Muscle layer of duodenum (tissue), 2 donors: ENCODE measurements at regions not wholly inside any gene's neighbourhood (a gene's known extent, or its start where the extent isn't known, plus 50 kb on each side); places are given as distances from the start of the nearest gene placed in this dataset.

ENCODE experiments used
- H3K27ac ChIP-seq: one replicate; pipeline ENCODE4 v1.7.0; 2013; ENCODE audit warnings: mild to moderate bottlenecking, low read length
- H3K27me3 ChIP-seq: one replicate; pipeline ENCODE4 v1.7.0; 2013; ENCODE audit warnings: low read depth, mild to moderate bottlenecking, control low read depth, low read length
- H3K36me3 ChIP-seq, 2 donors: one replicate each; pipeline ENCODE4 v1.7.0; 2013; ENCODE audit warnings: low read length in 2 of 2, control low read depth in 1 of 2, mild to moderate bottlenecking in 1 of 2; ENCODE audit not compliant: insufficient read depth in 2 of 2, control insufficient read depth in 1 of 2
- H3K4me1 ChIP-seq, 2 donors: one replicate each; pipeline ENCODE4 v1.7.0; 2013; ENCODE audit warnings: low read length in 2 of 2, mild to moderate bottlenecking in 2 of 2, control low read depth in 1 of 2, moderate library complexity in 1 of 2; ENCODE audit not compliant: insufficient read depth in 2 of 2, control insufficient read depth in 1 of 2
- H3K4me3 ChIP-seq, 2 donors: one replicate each; pipeline ENCODE4 v1.7.0; 2013; ENCODE audit warnings: low read length in 2 of 2, low read depth in 1 of 2, mild to moderate bottlenecking in 1 of 2
- H3K9me3 ChIP-seq, 2 donors: one replicate each; pipeline ENCODE4 v1.7.0; 2013; ENCODE audit warnings: low read length in 2 of 2, control low read depth in 1 of 2, mild to moderate bottlenecking in 1 of 2; ENCODE audit not compliant: control insufficient read depth in 1 of 2
- donor health status: healthy.

DNA sequence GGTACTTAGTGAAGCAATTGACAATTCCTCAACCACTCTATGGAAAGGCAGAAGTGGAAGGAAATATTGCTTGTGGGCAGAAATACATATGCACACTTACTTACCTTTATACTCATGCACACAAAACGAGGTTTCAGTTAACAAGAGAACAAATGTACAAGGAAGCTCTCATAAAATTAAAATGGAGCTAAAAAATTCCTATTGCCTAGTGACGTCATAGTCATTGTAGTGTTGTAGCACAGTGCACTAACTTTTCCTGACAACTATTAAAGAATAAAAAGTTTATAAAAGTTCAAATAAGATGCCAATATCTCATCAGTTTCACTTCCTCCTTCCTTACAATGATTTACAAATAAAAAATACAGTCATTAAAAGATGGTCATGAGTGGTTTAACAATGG lies 1161.9 kb upstream of the NRXN1 start:
- no peak overlapping the region for H3K4me3 ChIP-seq
- H3K4me1 ChIP-seq, result no peaks in the 10 kb centered on the region
- H3K27me3 ChIP-seq, result no peaks in the 10 kb centered on the region
- H3K9me3 ChIP-seq, result no peaks in the 10 kb centered on the region
- no peak overlapping the region for H3K27ac ChIP-seq
- no peaks in the 10 kb centered on the region for H3K36me3 ChIP-seq

GRCh38 chr2:52192656-52193055 lies 1160.7 kb upstream of the NRXN1 start:
- H3K9me3 ChIP-seq, result no peaks in the 10 kb centered on the region
- no peak overlapping the region for H3K27ac ChIP-seq
- no peak overlapping the region for H3K4me3 ChIP-seq
- no peaks in the 10 kb centered on the region for H3K4me1 ChIP-seq
- H3K36me3 ChIP-seq, result no peaks in the 10 kb centered on the region
- no peaks in the 10 kb centered on the region for H3K27me3 ChIP-seq

GRCh38 chr2:52181080-52181479 lies 1149.1 kb upstream of the NRXN1 start:
- Histone ChIP-seq H3K27ac (no peak overlapping the region), H3K4me1 (no peaks in the 10 kb centered on the region), H3K36me3 (no peaks in the 10 kb centered on the region), H3K4me3 (no peak overlapping the region), H3K27me3 (no peaks in the 10 kb centered on the region), H3K9me3 (no peaks in the 10 kb centered on the region)

- no peaks in the 10 kb centered on the region for H3K4me1 ChIP-seq
- no peak overlapping the region for H3K27ac ChIP-seq
- no peaks in the 10 kb centered on the region for H3K36me3 ChIP-seq
- no peaks in the 10 kb centered on the region for H3K9me3 ChIP-seq
- H3K4me3 ChIP-seq, result no peak overlapping the region
- no peaks in the 10 kb centered on the region for H3K27me3 ChIP-seq
Observed at GRCh38 chr2:52178845-52179244, 1146.9 kb upstream of the NRXN1 start.

GRCh38 chr2:52145005-52145404 lies 1113.1 kb upstream of the NRXN1 start:
- Histone ChIP-seq H3K27me3 (no peaks in the 10 kb centered on the region), H3K4me3 (no peak overlapping the region), H3K27ac (no peak overlapping the region), H3K9me3 (no peaks in the 10 kb centered on the region), H3K4me1 (no peaks in the 10 kb centered on the region), H3K36me3 (no peaks in the 10 kb centered on the region)

GRCh38 chr2:52144590-52144989 lies 1112.7 kb upstream of the NRXN1 start:
- Histone ChIP-seq H3K27me3 (no peaks in the 10 kb centered on the region), H3K4me1 (no peaks in the 10 kb centered on the region), H3K27ac (no peak overlapping the region), H3K4me3 (no peak overlapping the region), H3K9me3 (no peaks in the 10 kb centered on the region), H3K36me3 (no peaks in the 10 kb centered on the region)

GRCh38 chr2:52141076-52141475 lies 1109.1 kb upstream of the NRXN1 start:
- Histone ChIP-seq H3K27ac (no peak overlapping the region), H3K27me3 (no peaks in the 10 kb centered on the region), H3K4me1 (no peaks in the 10 kb centered on the region), H3K36me3 (no peaks in the 10 kb centered on the region), H3K4me3 (no peak overlapping the region), H3K9me3 (no peaks in the 10 kb centered on the region)

DNA sequence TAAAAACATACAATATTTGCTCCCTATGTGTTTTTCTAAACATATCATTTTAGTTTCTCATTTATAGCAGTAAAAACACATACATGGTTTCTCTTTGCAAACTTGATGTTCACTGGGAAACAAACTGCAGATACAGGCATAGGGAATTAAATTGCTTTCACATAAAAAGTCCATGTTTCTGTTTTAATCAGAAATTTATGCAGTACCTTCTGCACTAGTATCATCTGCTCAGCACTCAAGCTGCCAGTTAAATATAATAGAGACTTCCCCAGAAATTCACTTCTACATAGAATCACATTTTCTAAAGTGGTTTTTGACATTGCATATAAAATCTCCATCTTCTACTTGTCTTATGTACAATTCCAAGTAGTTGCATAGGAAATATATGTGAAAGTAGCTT lies 1107.3 kb upstream of the NRXN1 start:
- Histone ChIP-seq H3K9me3 (no peaks in the 10 kb centered on the region), H3K4me3 (no peak overlapping the region), H3K27me3 (no peaks in the 10 kb centered on the region), H3K27ac (no peak overlapping the region), H3K36me3 (no peaks in the 10 kb centered on the region), H3K4me1 (no peaks in the 10 kb centered on the region)

- H3K27me3 ChIP-seq, result no peaks in the 10 kb centered on the region
- H3K27ac ChIP-seq, result no peak overlapping the region
- no peaks in the 10 kb centered on the region for H3K4me1 ChIP-seq
- no peaks in the 10 kb centered on the region for H3K36me3 ChIP-seq
- H3K9me3 ChIP-seq, result no peaks in the 10 kb centered on the region
- H3K4me3 ChIP-seq, result no peak overlapping the region
Observed at GRCh38 chr2:52135235-52135634, 1103.3 kb upstream of the NRXN1 start.

DNA sequence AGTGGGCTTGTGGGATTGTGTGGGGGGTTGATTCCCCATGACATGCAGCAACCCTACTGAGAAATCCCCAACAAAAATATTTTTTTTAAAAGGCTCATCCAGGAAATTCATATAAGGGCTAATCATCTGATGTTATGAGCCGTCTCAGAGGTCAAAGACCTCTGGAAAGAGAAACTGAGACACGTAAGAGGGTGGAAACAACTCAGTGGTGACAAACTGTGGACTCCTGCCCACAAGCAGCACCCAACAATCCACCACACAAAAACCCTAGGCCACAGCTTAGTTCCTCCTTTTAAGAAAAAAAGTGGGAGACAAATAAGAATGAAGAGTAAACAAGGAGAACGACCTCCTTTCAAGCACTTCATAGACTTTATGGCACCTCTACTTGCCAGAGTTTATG lies 1096.1 kb upstream of the NRXN1 start:
- H3K36me3 ChIP-seq, result no peaks in the 10 kb centered on the region
- no peak overlapping the region for H3K4me3 ChIP-seq
- H3K27me3 ChIP-seq, result no peaks in the 10 kb centered on the region
- H3K4me1 ChIP-seq, result no peaks in the 10 kb centered on the region
- H3K27ac ChIP-seq, result no peak overlapping the region
- H3K9me3 ChIP-seq, result no peaks in the 10 kb centered on the region

DNA sequence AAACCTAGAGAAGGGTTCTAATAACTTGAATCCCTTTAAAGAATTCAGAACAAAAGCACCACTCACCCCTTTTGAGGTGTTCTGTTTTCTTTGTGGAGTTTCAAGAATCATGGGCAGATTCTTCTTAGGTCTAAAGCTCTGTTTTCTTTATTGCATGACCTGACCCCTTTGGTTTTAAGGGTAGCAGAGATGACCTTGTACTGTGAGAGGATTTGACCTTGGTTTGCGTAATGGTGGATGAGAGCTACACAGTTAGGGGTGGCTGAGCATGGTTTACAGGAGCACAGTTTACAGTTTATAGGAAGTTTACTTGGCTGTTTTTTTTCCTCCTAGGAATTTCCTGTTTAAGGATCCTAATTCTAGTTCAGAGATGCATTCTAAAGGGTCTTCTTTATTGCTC lies 1095.6 kb upstream of the NRXN1 start:
- Histone ChIP-seq H3K4me3 (no peak overlapping the region), H3K27ac (no peak overlapping the region), H3K36me3 (no peaks in the 10 kb centered on the region), H3K9me3 (no peaks in the 10 kb centered on the region), H3K4me1 (no peaks in the 10 kb centered on the region), H3K27me3 (no peaks in the 10 kb centered on the region)

DNA sequence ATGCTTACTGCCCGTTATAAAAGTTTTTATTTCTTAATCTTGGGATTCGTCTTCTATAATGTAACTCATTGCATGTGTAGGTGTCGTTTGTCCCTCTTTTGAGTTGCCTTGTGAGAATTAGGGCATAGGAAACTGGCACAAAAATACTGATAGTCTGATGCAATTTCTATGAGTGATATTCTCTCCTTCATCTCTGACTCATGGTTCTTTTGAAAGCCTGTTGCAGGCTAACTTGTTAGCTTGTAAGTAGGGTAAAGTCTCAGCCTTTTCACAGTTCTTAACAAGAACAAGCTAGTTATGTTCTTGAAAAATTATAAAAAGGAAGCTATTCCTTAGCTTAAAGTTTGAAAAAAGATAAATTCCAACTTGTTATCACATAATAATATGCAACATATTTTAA lies 1085.4 kb upstream of the NRXN1 start:
- H3K4me1 ChIP-seq, result no peaks in the 10 kb centered on the region
- H3K27ac ChIP-seq, result no peak overlapping the region
- H3K36me3 ChIP-seq, result no peaks in the 10 kb centered on the region
- H3K27me3 ChIP-seq, result no peaks in the 10 kb centered on the region
- no peaks in the 10 kb centered on the region for H3K9me3 ChIP-seq
- no peak overlapping the region for H3K4me3 ChIP-seq
